SKM-1 treated with dmso at 0.1 percent for 144 hours (cell line): ENCODE measurements at regions not wholly inside any gene's neighbourhood (a gene's known extent, or its start where the extent isn't known, plus 50 kb on each side); places are given as distances from the start of the nearest gene placed in this dataset.
"Not testable (repeated sequence)": the region's sequence is repeated elsewhere in the genome, so short reads cannot be mapped to it uniquely, and the experiment has no call there.

Source experiments
- DNase-seq: peaks from one replicate; lab custom pipeline; 2025; ENCODE audit not compliant: unreplicated experiment; lab: John Stamatoyannopoulos, UW

GRCh38 chr14:49033131-49033530 lies 553.0 kb downstream of the RPS29 start:
- no peak for DNase-seq

GRCh38 chr14:49031710-49032109 lies 554.5 kb downstream of the RPS29 start:
- not testable (repeated sequence) for DNase-seq

- no peak for DNase-seq
Measured at GRCh38 chr14:49019467-49020115, 566.6 kb downstream of the RPS29 start.

- DNase-seq = no peak
Measured at GRCh38 chr14:49017447-49017846, 568.7 kb downstream of the RPS29 start.

GRCh38 chr14:49016381-49016780 lies 569.8 kb downstream of the RPS29 start:
- no peak for DNase-seq

GRCh38 chr14:49014476-49014875 lies 571.7 kb downstream of the RPS29 start:
- DNase-seq = no peak

- DNase-seq = no peak
Measured at GRCh38 chr14:49008363-49008762, 577.8 kb downstream of the RPS29 start.

GRCh38 chr14:48991141-48991540 lies 595.0 kb downstream of the RPS29 start:
- no peak for DNase-seq

GRCh38 chr14:48983351-48983888 lies 602.8 kb downstream of the RPS29 start:
- DNase-seq = no peak

- DNase-seq = no peak
Measured at GRCh38 chr14:48974994-48975393, 611.2 kb downstream of the RPS29 start.

- no peak for DNase-seq
Measured at GRCh38 chr14:48973151-48973550, 613.0 kb downstream of the RPS29 start.

- DNase-seq = no peak
Measured at GRCh38 chr14:48970943-48971342, 615.2 kb downstream of the RPS29 start.

- DNase-seq = no peak
Measured at GRCh38 chr14:48967419-48967818, 618.8 kb downstream of the RPS29 start.

GRCh38 chr14:48963231-48963790 lies 622.9 kb downstream of the RPS29 start:
- no peak for DNase-seq

- DNase-seq = no peak
Measured at GRCh38 chr14:48957486-48957885, 628.7 kb downstream of the RPS29 start.

- DNase-seq = no peak
Measured at GRCh38 chr14:48955857-48956256, 630.3 kb downstream of the RPS29 start.

- no peak for DNase-seq
Measured at GRCh38 chr14:48954446-48954845, 631.7 kb downstream of the RPS29 start.

- DNase-seq = no peak
Measured at GRCh38 chr14:48944809-48945208, 641.4 kb downstream of the RPS29 start.

GRCh38 chr14:48943913-48944312 lies 642.3 kb downstream of the RPS29 start:
- DNase-seq = no peak

- no peak for DNase-seq
Measured at GRCh38 chr14:48937541-48938195, 648.5 kb downstream of the RPS29 start.

GRCh38 chr14:48936849-48937248 lies 649.3 kb downstream of the RPS29 start:
- no peak for DNase-seq

GRCh38 chr14:48936362-48936761 lies 649.8 kb downstream of the RPS29 start:
- DNase-seq = no peak
